CD4-positive, alpha-beta T cell (primary cell): ENCODE measurements at regions not wholly inside any gene's neighbourhood (a gene's known extent, or its start where the extent isn't known, plus 50 kb on each side); places are given as distances from the start of the nearest gene placed in this dataset.

Source experiments
- ATAC-seq: fragments of 200-7000 bp; cut with Tn5 transposase; one replicate; pipeline ENCODE4 v1.10.0; 2022; ENCODE audit warnings: mild to moderate bottlenecking; ENCODE audit not compliant: poor library complexity
- CTCF ChIA-PET: fragments of 350-600 bp; sonication (Branson Sonifier 250); formaldehyde crosslinking; loops from one replicate; lab custom pipeline; 2021; ENCODE audit warnings: antibody characterized with exemption, inconsistent platforms; lab: Charles Lee
- POLR2A ChIA-PET: fragments of 350-600 bp; sonication (Branson Sonifier 250); formaldehyde crosslinking; loops from one replicate; lab custom pipeline; 2021; ENCODE audit warnings: antibody characterized with exemption, inconsistent platforms; lab: Charles Lee
- DNase-seq, 14 experiments: peaks; one replicate each; pipeline ENCODE4 v3.0.0-alpha.2; 2013 to 2020; ENCODE audit warnings: mixed read lengths in 2 of 14
- H3K27ac ChIP-seq, 2 donors: one replicate each; pipeline versions ENCODE4 v1.5.1 to v1.7.0; 2013; ENCODE audit warnings: low read length in 2 of 2, low read depth in 1 of 2, mild to moderate bottlenecking in 1 of 2
- H3K27me3 ChIP-seq, 2 experiments: 1 replicate in 1 of 2; 2 replicates in 1 of 2; pipeline versions ENCODE4 v1.6.1 to v1.7.0; 2013; ENCODE audit warnings: low read length in 2 of 2, control low read depth in 1 of 2, mild to moderate bottlenecking in 1 of 2, moderate library complexity in 1 of 2; ENCODE audit not compliant: insufficient read depth in 2 of 2, control insufficient read depth in 1 of 2
- H3K36me3 ChIP-seq: one replicate; pipeline ENCODE4 v1.6.1; 2013; ENCODE audit warnings: low read length, control low read depth; ENCODE audit not compliant: insufficient read depth
- H3K4me1 ChIP-seq: one replicate; pipeline ENCODE4 v1.6.1; 2013; ENCODE audit warnings: low read length, control low read depth; ENCODE audit not compliant: insufficient read depth
- H3K4me3 ChIP-seq: one replicate; pipeline ENCODE4 v1.5.1; 2013; ENCODE audit warnings: mild to moderate bottlenecking, low read length, moderate library complexity
- H3K9me3 ChIP-seq, 2 experiments: 1 replicate in 1 of 2; 2 replicates in 1 of 2; pipeline versions ENCODE4 v1.6.1 to v1.7.0; 2013; ENCODE audit warnings: low read length in 2 of 2, mild to moderate bottlenecking in 2 of 2, control low read depth in 1 of 2, moderate library complexity in 1 of 2; ENCODE audit not compliant: control insufficient read depth in 1 of 2, insufficient read depth in 1 of 2
- H3K27ac Mint-ChIP-seq: one replicate; pipeline ENCODE4 v1.8.0; 2020; ENCODE audit warnings: mixed read lengths
- H3K27me3 Mint-ChIP-seq: one replicate; pipeline ENCODE4 v1.8.0; 2021; ENCODE audit warnings: mixed read lengths
- H3K36me3 Mint-ChIP-seq: one replicate; pipeline ENCODE4 v1.8.0; 2021; ENCODE audit warnings: low read depth, mixed read lengths
- H3K4me1 Mint-ChIP-seq: one replicate; pipeline ENCODE4 v1.8.0; 2021; ENCODE audit warnings: low read depth, mixed read lengths
- H3K4me3 Mint-ChIP-seq: one replicate; pipeline ENCODE4 v1.8.0; 2020; ENCODE audit warnings: mild to moderate bottlenecking, mixed read lengths
- H3K9me3 Mint-ChIP-seq: one replicate; pipeline ENCODE4 v1.8.0; 2020; ENCODE audit warnings: mixed read lengths
- intact Hi-C, 2 experiments: fragments of 100-400 bp; cut with DNase I in 1 of 2; cut with micrococcal nuclease in 1 of 2; formaldehyde crosslinking; loops; one replicate each; pipeline versions ENCODE4 v1.15.1 to v1.9.0; 2023 to 2025; cut with DNase I, micrococcal nuclease
- TF ChIP-seq, protein P1 (sequence below): fragments of 200-600 bp; IDR thresholded peaks from one replicate; pipeline ENCODE4 v1.8.0; 2022; ENCODE audit warnings: antibody characterized with exemption, mild to moderate bottlenecking

- POLR2A ChIA-PET = no interaction called here
- intact Hi-C loops = no loop called here
- Mint-ChIP-seq H3K27ac (no peak overlapping the region), H3K9me3 (no peaks in the 10 kb centered on the region), H3K27me3 (peaks cover 5% of the 10 kb centered on the region), H3K4me3 (no peak overlapping the region), H3K36me3 (no peaks in the 10 kb centered on the region), H3K4me1 (no peaks in the 10 kb centered on the region)
- Histone ChIP-seq H3K4me1 (no peaks in the 10 kb centered on the region), H3K36me3 (no peaks in the 10 kb centered on the region), H3K4me3 (no peak overlapping the region), H3K27ac (no peak overlapping the region), H3K27me3 (no peaks in the 10 kb centered on the region), H3K9me3 (no peaks in the 10 kb centered on the region)
- ATAC-seq (no peak), DNase-seq (no peak)
- CTCF ChIA-PET = no interaction called here
- TF ChIP-seq, protein P1, sequence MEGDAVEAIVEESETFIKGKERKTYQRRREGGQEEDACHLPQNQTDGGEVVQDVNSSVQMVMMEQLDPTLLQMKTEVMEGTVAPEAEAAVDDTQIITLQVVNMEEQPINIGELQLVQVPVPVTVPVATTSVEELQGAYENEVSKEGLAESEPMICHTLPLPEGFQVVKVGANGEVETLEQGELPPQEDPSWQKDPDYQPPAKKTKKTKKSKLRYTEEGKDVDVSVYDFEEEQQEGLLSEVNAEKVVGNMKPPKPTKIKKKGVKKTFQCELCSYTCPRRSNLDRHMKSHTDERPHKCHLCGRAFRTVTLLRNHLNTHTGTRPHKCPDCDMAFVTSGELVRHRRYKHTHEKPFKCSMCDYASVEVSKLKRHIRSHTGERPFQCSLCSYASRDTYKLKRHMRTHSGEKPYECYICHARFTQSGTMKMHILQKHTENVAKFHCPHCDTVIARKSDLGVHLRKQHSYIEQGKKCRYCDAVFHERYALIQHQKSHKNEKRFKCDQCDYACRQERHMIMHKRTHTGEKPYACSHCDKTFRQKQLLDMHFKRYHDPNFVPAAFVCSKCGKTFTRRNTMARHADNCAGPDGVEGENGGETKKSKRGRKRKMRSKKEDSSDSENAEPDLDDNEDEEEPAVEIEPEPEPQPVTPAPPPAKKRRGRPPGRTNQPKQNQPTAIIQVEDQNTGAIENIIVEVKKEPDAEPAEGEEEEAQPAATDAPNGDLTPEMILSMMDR = no peak
These were observed 90.6 kb downstream of the SCP2D1 start for GRCh38 chr20:18904192-18904591.

GRCh38 chr20:18904624-18905023 lies 91.0 kb downstream of the SCP2D1 start:
- H3K4me3 ChIP-seq = no peak overlapping the region
- POLR2A ChIA-PET = no interaction called here
- ATAC-seq = no peak

GRCh38 chr20:18906046-18906445 lies 92.5 kb downstream of the SCP2D1 start:
- TF ChIP-seq, protein P1 = no peak

More at GRCh38 chr20:18904624-18905023, 91.0 kb downstream of the SCP2D1 start:
- H3K4me1 Mint-ChIP-seq = no peaks in the 10 kb centered on the region
- intact Hi-C loops = no loop called here
- CTCF ChIA-PET = no interaction called here
- H3K27me3 Mint-ChIP-seq = peaks cover 5% of the 10 kb centered on the region
- no peak for DNase-seq
- no peak overlapping the region for H3K4me3 Mint-ChIP-seq
- TF ChIP-seq, protein P1 = no peak
- no peaks in the 10 kb centered on the region for H3K9me3 Mint-ChIP-seq
- H3K27ac Mint-ChIP-seq = no peak overlapping the region
- no peaks in the 10 kb centered on the region for H3K36me3 ChIP-seq
- no peaks in the 10 kb centered on the region for H3K9me3 ChIP-seq
- H3K27ac ChIP-seq = no peak overlapping the region
- H3K36me3 Mint-ChIP-seq = no peaks in the 10 kb centered on the region
- no peaks in the 10 kb centered on the region for H3K4me1 ChIP-seq
- no peaks in the 10 kb centered on the region for H3K27me3 ChIP-seq

More at GRCh38 chr20:18906046-18906445, 92.5 kb downstream of the SCP2D1 start:
- no peaks in the 10 kb centered on the region for H3K9me3 Mint-ChIP-seq
- ATAC-seq (no peak), DNase-seq (no peak)
- H3K4me1 Mint-ChIP-seq = no peaks in the 10 kb centered on the region
- H3K27ac Mint-ChIP-seq = no peak overlapping the region
- H3K4me3 Mint-ChIP-seq = no peak overlapping the region
- H3K27me3 Mint-ChIP-seq = peaks cover 11% of the 10 kb centered on the region
- peaks cover 0 to 3% of the 10 kb centered on the region in 2 experiments for H3K27me3 ChIP-seq
- no peaks in the 10 kb centered on the region for H3K9me3 ChIP-seq
- H3K36me3 ChIP-seq = no peaks in the 10 kb centered on the region
- intact Hi-C loops = no loop called here
- H3K36me3 Mint-ChIP-seq = no peaks in the 10 kb centered on the region
- H3K4me3 ChIP-seq = no peak overlapping the region
- POLR2A ChIA-PET = no interaction called here
- H3K4me1 ChIP-seq = no peaks in the 10 kb centered on the region
- CTCF ChIA-PET = no interaction called here
- no peak overlapping the region for H3K27ac ChIP-seq
